Central memory CD4-positive, alpha-beta T cell (primary cell): ENCODE measurements at regions not wholly inside any gene's neighbourhood (a gene's known extent, or its start where the extent isn't known, plus 50 kb on each side); places are given as distances from the start of the nearest gene placed in this dataset.
"Not testable (repeated sequence)": the region's sequence is repeated elsewhere in the genome, so short reads cannot be mapped to it uniquely, and the experiment has no call there.

ENCODE experiments used
- DNase-seq: peaks from one replicate; pipeline ENCODE4 v3.0.0; 2022

GRCh38 chrX:136975684-136976470 is 57.9 kb downstream of the GPR101 start:
- no peak for DNase-seq

GRCh38 chrX:136967966-136968365 is 65.8 kb downstream of the GPR101 start:
- no peak for DNase-seq

- no peak for DNase-seq
These were observed 69.8 kb downstream of the GPR101 start for GRCh38 chrX:136963973-136964372.

- no peak for DNase-seq
These were observed 72.1 kb downstream of the GPR101 start for GRCh38 chrX:136961594-136962135.

- DNase-seq: peak; percentile 5
These were observed 74.4 kb upstream of the RBMX start for GRCh38 chrX:136954930-136955329.

GRCh38 chrX:136953867-136954787 is 73.6 kb upstream of the RBMX start:
- DNase-seq: peak; percentile 17

- DNase-seq: no peak
These were observed 69.7 kb upstream of the RBMX start for GRCh38 chrX:136950211-136950610.

- no peak for DNase-seq
These were observed 61.1 kb upstream of the RBMX start for GRCh38 chrX:136941396-136942337.

- no peak for DNase-seq
These were observed 55.6 kb upstream of the RBMX start for GRCh38 chrX:136936183-136936549.

GRCh38 chrX:136935533-136936182 is 55.1 kb upstream of the RBMX start:
- DNase-seq: peak; percentile 21

- not testable (repeated sequence) for DNase-seq
These were observed 54.1 kb upstream of the RBMX start for GRCh38 chrX:136934652-136935051.

- DNase-seq: no peak
These were observed 53.2 kb upstream of the RBMX start for GRCh38 chrX:136933611-136934145.

- DNase-seq: no peak
These were observed 51.1 kb upstream of the RBMX start for GRCh38 chrX:136931661-136932060.
